Heart left ventricle (tissue), 13 donors: ENCODE measurements at regions not wholly inside any gene's neighbourhood (a gene's known extent, or its start where the extent isn't known, plus 50 kb on each side); places are given as distances from the start of the nearest gene placed in this dataset.

Source experiments
- CTCF ChIP-seq, 12 donors: fragments of 200-600 bp; sonication (generic) in 4 of 12; IDR thresholded peaks; one replicate each; pipeline versions ENCODE4 v1.5.0 to v1.8.0; 2018 to 2022; ENCODE audit warnings: antibody characterized with exemption in 12 of 12, mild to moderate bottlenecking in 5 of 12
- POLR2A ChIP-seq, 2 donors: fragments of 450-650 bp; IDR thresholded peaks; one replicate each; pipeline ENCODE4 v1.6.1; 2017; ENCODE audit warnings: antibody characterized with exemption in 2 of 2, mild to moderate bottlenecking in 2 of 2, moderate library complexity in 2 of 2
- donor health status: ischemic (EF 13 %, LVEDD 7.1; RV severe dilation, severe dysfunction).
- donor health status: DM: no; HTN: yes; CAD: no.
- donor health status: DM: no; HTN: no; CAD: no.
- donor health status: ischemic (EF 25% LVEDD 6.9; RV normal size, moderate dysfunction).
- donor health status: ischemic (EF 25% LVEDD 5.7; RV mildly dilated, moderate dysfunction).
- donor health status: ischemic (EF 35%, LVEDD 5.7; RV mildly dilated, moderate dysfunction).
- donor health status: nonischemic (EF 11% LVEDD 7.7; RV severe dilation, severe dysfunction).
- donor health status: DM: yes; HTN: yes; CAD: no.
- donor health status: PGD.
- donor health status: ischemic (EF 29% LVEDD 5.4; RV normal size, mild dysfunction).
- donor health status: nonischemic (EF 23%, LVEDD 6.1; RV moderate dilation, normal function).

- TF ChIP-seq CTCF (IDR thresholded peaks at IDR 0.05) (no peak), POLR2A (IDR thresholded peaks at IDR 0.05) (no peak)
Measured at GRCh38 chr15:45855907-45856579, 221.2 kb downstream of the SQOR start.
